CD14-positive monocyte (primary cell): ENCODE measurements at regions not wholly inside any gene's neighbourhood (a gene's known extent, or its start where the extent isn't known, plus 50 kb on each side); places are given as distances from the start of the nearest gene placed in this dataset.

Experiments
- DNase-seq, 3 donors: peaks; one replicate each; pipeline ENCODE4 v3.0.0-alpha.2; 2011 to 2022
- H2AFZ ChIP-seq: 2 replicates; pipeline ENCODE4 v1.6.0; 2012; ENCODE audit warnings: mild to moderate bottlenecking, low read depth, low read length, inconsistent platforms; ENCODE audit not compliant: insufficient read depth, poor library complexity, severe bottlenecking
- H3K27ac ChIP-seq, 2 donors: 1 replicate in 1 of 2; 2 replicates in 1 of 2; pipeline ENCODE4 v1.5.1; 2012 to 2013; ENCODE audit warnings: low read length in 2 of 2, control low read depth in 1 of 2, inconsistent platforms in 1 of 2, low read depth in 1 of 2, mild to moderate bottlenecking in 1 of 2
- H3K27me3 ChIP-seq, 2 donors: one replicate each; pipeline versions ENCODE4 v1.6.0 to v1.6.1; 2011 to 2013; ENCODE audit warnings: low read length in 2 of 2; ENCODE audit not compliant: control insufficient read depth in 2 of 2, insufficient read depth in 2 of 2
- H3K36me3 ChIP-seq, 2 donors: replicated peaks in 1 of 2; 1 replicate in 1 of 2; 2 replicates in 1 of 2; pipeline versions ENCODE4 v1.5.1 to v1.6.1; 2012 to 2013; ENCODE audit warnings: low read length in 2 of 2, control low read depth in 1 of 2, inconsistent platforms in 1 of 2, mild to moderate bottlenecking in 1 of 2; ENCODE audit not compliant: insufficient read depth in 2 of 2, control insufficient read depth in 1 of 2
- H3K4me1 ChIP-seq, 2 donors: 1 replicate in 1 of 2; 2 replicates in 1 of 2; pipeline versions ENCODE4 v1.5.1 to v1.6.1; 2012 to 2013; ENCODE audit warnings: low read length in 2 of 2, control low read depth in 1 of 2, inconsistent platforms in 1 of 2, mild to moderate bottlenecking in 1 of 2, moderate library complexity in 1 of 2; ENCODE audit not compliant: insufficient read depth in 2 of 2, control insufficient read depth in 1 of 2
- H3K4me2 ChIP-seq: replicated peaks from 2 replicates; pipeline ENCODE3; 2012; ENCODE audit warnings: low read length, moderate library complexity, mild to moderate bottlenecking; ENCODE audit not compliant: poor library complexity, severe bottlenecking; ENCODE audit errors: extremely low read depth
- H3K4me3 ChIP-seq, 3 experiments: fragments of 200-600 bp in 1 of 3; sonication (generic) in 1 of 3; replicated peaks in 1 of 3; 1 replicate in 2 of 3; 2 replicates in 1 of 3; pipeline ENCODE4 v1.5.1; 2011 to 2013; ENCODE audit warnings: low read length in 3 of 3, mild to moderate bottlenecking in 3 of 3, control low read depth in 2 of 3, low read depth in 2 of 3, inconsistent platforms in 1 of 3, moderate library complexity in 1 of 3
- H3K79me2 ChIP-seq: 2 replicates; pipeline ENCODE4 v1.6.0; 2012; ENCODE audit warnings: mild to moderate bottlenecking, control low read depth, inconsistent platforms, low read length, moderate library complexity; ENCODE audit not compliant: insufficient read depth
- H3K9ac ChIP-seq: 2 replicates; pipeline ENCODE4 v1.6.0; 2017; ENCODE audit warnings: low read length, mild to moderate bottlenecking; ENCODE audit not compliant: insufficient read depth, poor library complexity, severe bottlenecking
- H3K9me3 ChIP-seq, 2 donors: replicated peaks in 1 of 2; 1 replicate in 1 of 2; 2 replicates in 1 of 2; pipeline versions ENCODE4 v1.5.1 to v1.6.1; 2012 to 2013; ENCODE audit warnings: low read length in 2 of 2, control low read depth in 1 of 2; ENCODE audit not compliant: control insufficient read depth in 1 of 2, insufficient read depth in 1 of 2
- H4K20me1 ChIP-seq: 2 replicates; pipeline ENCODE4 v1.6.0; 2012; ENCODE audit warnings: mild to moderate bottlenecking, low read length, control low read depth, moderate library complexity; ENCODE audit not compliant: insufficient read depth
- H3K27ac Mint-ChIP-seq, 7 donors: one replicate each; pipeline ENCODE4 v1.8.0; 2020; ENCODE audit warnings: mild to moderate bottlenecking in 7 of 7, mixed read lengths in 7 of 7, moderate library complexity in 6 of 7, inconsistent platforms in 2 of 7
- H3K27me3 Mint-ChIP-seq, 3 donors: one replicate each; pipeline ENCODE4 v1.8.0; 2021 to 2022; ENCODE audit warnings: low read depth in 3 of 3, mild to moderate bottlenecking in 3 of 3, mixed read lengths in 3 of 3, moderate library complexity in 3 of 3, inconsistent platforms in 1 of 3
- H3K36me3 Mint-ChIP-seq, 2 donors: one replicate each; pipeline ENCODE4 v1.8.0; 2020; ENCODE audit warnings: mixed read lengths in 2 of 2, inconsistent platforms in 1 of 2, mild to moderate bottlenecking in 1 of 2
- H3K4me1 Mint-ChIP-seq: one replicate; pipeline ENCODE4 v1.8.0; 2020; ENCODE audit warnings: mild to moderate bottlenecking, mixed read lengths
- H3K4me3 Mint-ChIP-seq, 2 donors: one replicate each; pipeline ENCODE4 v1.8.0; 2020; ENCODE audit warnings: mild to moderate bottlenecking in 2 of 2, mixed read lengths in 2 of 2, moderate library complexity in 1 of 2
- H3K9me3 Mint-ChIP-seq, 7 donors: one replicate each; pipeline ENCODE4 v1.8.0; 2020 to 2022; ENCODE audit warnings: mixed read lengths in 7 of 7, mild to moderate bottlenecking in 6 of 7, moderate library complexity in 6 of 7, inconsistent platforms in 2 of 7
- CTCF ChIP-seq: fragments of 200-600 bp; IDR thresholded peaks from one replicate; pipeline ENCODE4 v1.8.0; 2022; ENCODE audit warnings: antibody characterized with exemption, mild to moderate bottlenecking
- WGBS: methylation state at CpG from one replicate; pipeline ENCODE4 v1.1.5; 2013; ENCODE audit warnings: missing lambda C conversion rate; ENCODE audit not compliant: insufficient coverage; 5-methylcytosine and 5-hydroxymethylcytosine counted together
- intact Hi-C, 2 donors: fragments of 100-400 bp; cut with micrococcal nuclease; formaldehyde crosslinking; loops; one replicate each; pipeline versions ENCODE4 v1.15.0 to v1.15.1; 2023

- H3K27ac ChIP-seq, result no peak overlapping the region
- no peak for DNase-seq
- Mint-ChIP-seq H3K4me3 (no peak overlapping the region), H3K9me3 (peaks cover 0 to 2% (median 0%) of the 10 kb centered on the region in 7 donors), H3K27ac (no peak overlapping the region), H3K27me3 (peaks cover 2 to 4% (median 3%) of the 10 kb centered on the region in 3 donors), H3K4me1 (no peaks in the 10 kb centered on the region), H3K36me3 (no peaks in the 10 kb centered on the region)
- intact Hi-C loops, result no loop called here
- no peaks in the 10 kb centered on the region for H3K79me2 ChIP-seq
- no peaks in the 10 kb centered on the region for H3K9me3 ChIP-seq
- H3K27me3 ChIP-seq, result no peaks in the 10 kb centered on the region
- H4K20me1 ChIP-seq, result no peaks in the 10 kb centered on the region
- no peak overlapping the region for H3K4me2 ChIP-seq
- no peaks in the 10 kb centered on the region for H3K36me3 ChIP-seq
- no peak overlapping the region for H2AFZ ChIP-seq
- H3K9ac ChIP-seq, result no peak overlapping the region
- WGBS, result 10% methylated on average over 2 of the region's 5 CpGs
- no peaks in the 10 kb centered on the region for H3K4me1 ChIP-seq
- H3K4me3 ChIP-seq, result no peak overlapping the region
- TF ChIP-seq CTCF, result no peak
These were observed 205.7 kb downstream of the DRD1 start for GRCh38 chr5:175238326-175238725.

GRCh38 chr5:175236176-175236575 is 207.8 kb downstream of the DRD1 start:
- H3K27ac Mint-ChIP-seq, result no peak overlapping the region
- H3K79me2 ChIP-seq, result no peaks in the 10 kb centered on the region
- H2AFZ ChIP-seq, result no peak overlapping the region
- no peaks in the 10 kb centered on the region for H4K20me1 ChIP-seq
- no peak overlapping the region for H3K9ac ChIP-seq
- H3K27me3 Mint-ChIP-seq, result peaks cover 1 to 6% (median 2%) of the 10 kb centered on the region in 3 donors
- no peaks in the 10 kb centered on the region for H3K36me3 ChIP-seq
- no peak for DNase-seq
- no peaks in the 10 kb centered on the region for H3K4me1 ChIP-seq
- no peaks in the 10 kb centered on the region for H3K9me3 ChIP-seq
- peaks cover 0 to 5% (median 0%) of the 10 kb centered on the region in 7 donors for H3K9me3 Mint-ChIP-seq
- H3K27ac ChIP-seq, result no peak overlapping the region
- intact Hi-C loops, result no loop called here
- H3K4me2 ChIP-seq, result no peak overlapping the region
- no peaks in the 10 kb centered on the region for H3K4me1 Mint-ChIP-seq
- H3K27me3 ChIP-seq, result no peaks in the 10 kb centered on the region
- H3K4me3 Mint-ChIP-seq, result no peak overlapping the region
- H3K36me3 Mint-ChIP-seq, result no peaks in the 10 kb centered on the region
- TF ChIP-seq CTCF, result no peak
- no peak overlapping the region for H3K4me3 ChIP-seq
- 96% methylated on average over 6 of the region's 6 CpGs for WGBS
